Astrocyte (in vitro differentiated cells and primary cell): ENCODE measurements at regions not wholly inside any gene's neighbourhood (a gene's known extent, or its start where the extent isn't known, plus 50 kb on each side); places are given as distances from the start of the nearest gene placed in this dataset.
"Not testable (repeated sequence)": the region's sequence is repeated elsewhere in the genome, so short reads cannot be mapped to it uniquely, and the experiment has no call there.

ENCODE experiments used
- DNase-seq: peaks from one replicate; pipeline ENCODE4 v3.0.0-alpha.2; 2010; ENCODE audit warnings: low read depth
- FAIRE-seq: peaks from 2 replicates; lab custom pipeline; 2011; peaks lifted over from hg19 to GRCh38; lab: Jason Lieb, UNC
- H2AFZ ChIP-seq: 2 replicates; pipeline ENCODE4 v1.6.0; 2012; ENCODE audit warnings: low read depth, low read length, inconsistent platforms
- H3K27ac ChIP-seq: 2 replicates; pipeline ENCODE4 v1.5.1; 2011; ENCODE audit warnings: low read depth, low read length, inconsistent platforms
- H3K27me3 ChIP-seq: 2 replicates; pipeline ENCODE4 v1.6.0; 2011; ENCODE audit warnings: low read length, inconsistent platforms; ENCODE audit not compliant: insufficient read depth
- H3K36me3 ChIP-seq: 2 replicates; pipeline ENCODE4 v1.5.1; 2011; ENCODE audit warnings: low read length, inconsistent platforms; ENCODE audit not compliant: insufficient read depth
- H3K4me1 ChIP-seq: 2 replicates; pipeline ENCODE4 v1.5.1; 2011; ENCODE audit warnings: low read length, inconsistent platforms; ENCODE audit not compliant: insufficient read depth
- H3K4me2 ChIP-seq: 2 replicates; pipeline ENCODE4 v1.6.0; 2012; ENCODE audit warnings: low read length, inconsistent platforms
- H3K4me3 ChIP-seq: 2 replicates; pipeline ENCODE4 v1.5.1; 2011; ENCODE audit warnings: low read depth, mild to moderate bottlenecking, low read length, inconsistent platforms; ENCODE audit not compliant: insufficient read depth
- H3K79me2 ChIP-seq: 2 replicates; pipeline ENCODE4 v1.6.0; 2012; ENCODE audit warnings: mild to moderate bottlenecking, low read length, inconsistent platforms; ENCODE audit not compliant: insufficient read depth
- H3K9ac ChIP-seq: 2 replicates; pipeline ENCODE4 v1.6.0; 2012; ENCODE audit warnings: mild to moderate bottlenecking, low read length, inconsistent platforms
- H3K9me3 ChIP-seq: 2 replicates; pipeline ENCODE4 v1.5.1; 2012; ENCODE audit warnings: low read depth, mild to moderate bottlenecking, low read length, inconsistent platforms; ENCODE audit not compliant: insufficient read depth
- H4K20me1 ChIP-seq: 2 replicates; pipeline ENCODE4 v1.6.0; 2012; ENCODE audit warnings: low read length, inconsistent platforms; ENCODE audit not compliant: insufficient read depth
- H3K27ac Mint-ChIP-seq: one replicate; pipeline ENCODE4 v1.8.0; 2021; ENCODE audit warnings: mild to moderate bottlenecking, mixed read lengths; ENCODE audit not compliant: unreplicated experiment
- H3K27me3 Mint-ChIP-seq: one replicate; pipeline ENCODE4 v1.8.0; 2021; ENCODE audit warnings: low read depth, mixed read lengths; ENCODE audit not compliant: unreplicated experiment
- H3K36me3 Mint-ChIP-seq: one replicate; pipeline ENCODE4 v1.8.0; 2021; ENCODE audit warnings: low read depth, mixed read lengths; ENCODE audit not compliant: unreplicated experiment
- H3K4me1 Mint-ChIP-seq: one replicate; pipeline ENCODE4 v1.8.0; 2021; ENCODE audit warnings: low read depth, mixed read lengths; ENCODE audit not compliant: unreplicated experiment
- H3K4me3 Mint-ChIP-seq: one replicate; pipeline ENCODE4 v1.8.0; 2021; ENCODE audit warnings: mild to moderate bottlenecking, moderate library complexity, mixed read lengths; ENCODE audit not compliant: unreplicated experiment
- H3K9me3 Mint-ChIP-seq: one replicate; pipeline ENCODE4 v1.8.0; 2021; ENCODE audit warnings: mild to moderate bottlenecking, mixed read lengths; ENCODE audit not compliant: unreplicated experiment
- EZH2 ChIP-seq: IDR thresholded peaks from 2 replicates; pipeline ENCODE4 v1.6.1; 2012; ENCODE audit warnings: mild to moderate bottlenecking, low read length, inconsistent platforms; ENCODE audit not compliant: insufficient read depth
- TF ChIP-seq, protein P1 (sequence below): IDR thresholded peaks from 2 replicates; pipeline ENCODE4 v1.5.1; 2011; ENCODE audit warnings: low read depth, mild to moderate bottlenecking, inconsistent platforms, low read length, moderate library complexity; ENCODE audit not compliant: insufficient read depth

DNA sequence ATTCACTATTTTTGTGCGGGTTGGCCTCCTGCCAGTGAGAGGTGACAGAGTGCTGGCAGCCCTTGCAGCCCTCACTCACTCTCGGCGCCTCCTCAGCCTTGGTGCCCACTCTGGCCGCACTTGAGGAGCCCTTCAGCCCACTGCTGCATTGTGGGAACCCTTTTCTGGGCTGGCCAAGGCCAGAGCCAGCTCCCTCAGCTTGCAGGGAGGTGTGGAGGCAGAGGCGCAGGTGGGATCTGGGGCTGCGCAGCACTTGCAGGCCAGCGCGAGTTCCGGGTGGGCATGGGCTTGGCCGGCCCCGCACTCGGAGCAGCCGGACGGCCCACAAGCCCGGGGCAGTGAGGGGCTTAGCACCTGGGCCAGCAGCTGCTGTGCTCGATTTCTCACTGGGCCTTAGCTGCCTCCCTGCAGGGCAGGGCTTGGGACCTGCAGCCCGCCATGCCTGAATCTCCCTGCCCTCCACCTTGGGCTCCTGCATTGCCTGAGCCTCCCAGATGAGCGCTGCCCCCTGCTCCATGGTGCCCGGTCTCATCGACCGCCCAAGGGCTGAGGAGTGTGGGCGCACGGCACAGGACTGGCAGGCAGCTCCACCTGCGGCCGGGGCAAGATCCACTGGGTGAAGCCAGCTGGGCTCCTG, 178.7 kb upstream of the PKP2 start:
- not testable (repeated sequence) for H3K4me1 Mint-ChIP-seq, H3K9me3 Mint-ChIP-seq, H3K4me2 ChIP-seq, H3K4me1 ChIP-seq, H3K27ac Mint-ChIP-seq, H3K36me3 Mint-ChIP-seq, H2AFZ ChIP-seq, H3K36me3 ChIP-seq, H3K27me3 ChIP-seq, H3K4me3 ChIP-seq, H3K79me2 ChIP-seq, H3K9ac ChIP-seq, H3K4me3 Mint-ChIP-seq, FAIRE-seq, H3K27me3 Mint-ChIP-seq, H3K9me3 ChIP-seq, H3K27ac ChIP-seq, DNase-seq, H4K20me1 ChIP-seq

DNA sequence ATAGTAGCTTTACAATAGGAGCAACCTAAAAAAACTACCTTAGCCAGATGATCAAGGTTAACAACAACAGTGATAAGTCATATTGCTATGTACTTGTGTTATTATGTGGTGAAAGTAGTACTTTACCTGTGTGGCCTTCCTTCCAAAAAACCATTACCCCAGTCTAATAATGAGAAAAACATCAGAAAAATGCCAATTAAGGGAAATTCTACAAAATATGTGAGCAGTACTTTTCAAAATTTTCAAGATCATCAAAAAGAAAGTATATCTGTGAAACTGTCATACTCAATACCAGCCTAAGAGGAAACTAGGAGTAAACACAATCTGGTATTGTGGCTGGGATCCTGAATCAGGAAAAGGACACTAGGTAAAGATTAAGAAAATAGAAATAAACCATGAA, 165.3 kb upstream of the PKP2 start:
- Histone ChIP-seq H3K79me2 (no peaks in the 10 kb centered on the region), H3K4me1 (no peaks in the 10 kb centered on the region), H3K9me3 (peaks cover 5% of the 10 kb centered on the region), H2AFZ (no peak overlapping the region), H3K27me3 (no peaks in the 10 kb centered on the region), H3K36me3 (no peaks in the 10 kb centered on the region), H3K4me2 (no peak overlapping the region), H4K20me1 (no peaks in the 10 kb centered on the region), H3K27ac (no peak overlapping the region), H3K4me3 (no peak overlapping the region), H3K9ac (no peak overlapping the region)
- no peak for FAIRE-seq
- DNase-seq = no peak
- H3K36me3 Mint-ChIP-seq = no peaks in the 10 kb centered on the region
- H3K4me1 Mint-ChIP-seq = no peaks in the 10 kb centered on the region
- H3K9me3 Mint-ChIP-seq = no peaks in the 10 kb centered on the region
- H3K27me3 Mint-ChIP-seq = no peaks in the 10 kb centered on the region
- no peak overlapping the region for H3K27ac Mint-ChIP-seq
- H3K4me3 Mint-ChIP-seq = no peak overlapping the region
- no peak for TF ChIP-seq EZH2
- TF ChIP-seq, protein P1, sequence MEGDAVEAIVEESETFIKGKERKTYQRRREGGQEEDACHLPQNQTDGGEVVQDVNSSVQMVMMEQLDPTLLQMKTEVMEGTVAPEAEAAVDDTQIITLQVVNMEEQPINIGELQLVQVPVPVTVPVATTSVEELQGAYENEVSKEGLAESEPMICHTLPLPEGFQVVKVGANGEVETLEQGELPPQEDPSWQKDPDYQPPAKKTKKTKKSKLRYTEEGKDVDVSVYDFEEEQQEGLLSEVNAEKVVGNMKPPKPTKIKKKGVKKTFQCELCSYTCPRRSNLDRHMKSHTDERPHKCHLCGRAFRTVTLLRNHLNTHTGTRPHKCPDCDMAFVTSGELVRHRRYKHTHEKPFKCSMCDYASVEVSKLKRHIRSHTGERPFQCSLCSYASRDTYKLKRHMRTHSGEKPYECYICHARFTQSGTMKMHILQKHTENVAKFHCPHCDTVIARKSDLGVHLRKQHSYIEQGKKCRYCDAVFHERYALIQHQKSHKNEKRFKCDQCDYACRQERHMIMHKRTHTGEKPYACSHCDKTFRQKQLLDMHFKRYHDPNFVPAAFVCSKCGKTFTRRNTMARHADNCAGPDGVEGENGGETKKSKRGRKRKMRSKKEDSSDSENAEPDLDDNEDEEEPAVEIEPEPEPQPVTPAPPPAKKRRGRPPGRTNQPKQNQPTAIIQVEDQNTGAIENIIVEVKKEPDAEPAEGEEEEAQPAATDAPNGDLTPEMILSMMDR = no peak

DNA sequence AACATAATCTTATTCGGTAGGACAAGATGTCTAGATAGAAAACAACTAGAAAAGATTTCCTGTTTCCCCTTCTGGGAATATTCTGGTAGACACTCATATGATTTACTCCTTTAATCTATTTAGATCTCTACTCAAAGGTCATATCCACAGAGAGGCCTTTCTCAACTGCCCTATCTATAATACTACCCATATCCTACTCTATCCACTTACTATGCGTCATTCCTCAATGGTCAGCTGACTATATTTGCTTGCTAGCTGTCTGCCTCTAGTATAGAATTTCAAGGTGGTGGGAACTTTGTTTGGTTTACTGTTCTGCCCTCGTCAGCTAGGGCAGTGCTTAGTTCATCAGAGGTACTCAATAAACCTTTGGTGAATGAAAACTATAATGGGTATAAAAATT, 157.8 kb upstream of the PKP2 start:
- H3K9me3 ChIP-seq = no peaks in the 10 kb centered on the region
- H4K20me1 ChIP-seq = no peaks in the 10 kb centered on the region
- no peaks in the 10 kb centered on the region for H3K4me1 Mint-ChIP-seq
- no peak overlapping the region for H3K27ac ChIP-seq
- H3K27ac Mint-ChIP-seq = no peak overlapping the region
- DNase-seq (no peak), FAIRE-seq (no peak)
- H3K9ac ChIP-seq = no peak overlapping the region
- no peaks in the 10 kb centered on the region for H3K4me1 ChIP-seq
- H3K4me2 ChIP-seq = no peak overlapping the region
- peaks cover 3% of the 10 kb centered on the region for H3K27me3 Mint-ChIP-seq
- no peaks in the 10 kb centered on the region for H3K36me3 Mint-ChIP-seq
- H2AFZ ChIP-seq = no peak overlapping the region
- H3K4me3 Mint-ChIP-seq = no peak overlapping the region
- no peak overlapping the region for H3K4me3 ChIP-seq
- no peaks in the 10 kb centered on the region for H3K9me3 Mint-ChIP-seq
- no peaks in the 10 kb centered on the region for H3K36me3 ChIP-seq
- no peak for TF ChIP-seq EZH2
- TF ChIP-seq, protein P1 = no peak
- no peaks in the 10 kb centered on the region for H3K27me3 ChIP-seq
- no peaks in the 10 kb centered on the region for H3K79me2 ChIP-seq
